CD4-positive, alpha-beta T cell (primary cell): ENCODE measurements at regions not wholly inside any gene's neighbourhood (a gene's known extent, or its start where the extent isn't known, plus 50 kb on each side); places are given as distances from the start of the nearest gene placed in this dataset.
"Not testable (repeated sequence)": the region's sequence is repeated elsewhere in the genome, so short reads cannot be mapped to it uniquely, and the experiment has no call there.

Experiments used
- ATAC-seq: fragments of 200-7000 bp; cut with Tn5 transposase; one replicate; pipeline ENCODE4 v1.10.0; 2022; ENCODE audit warnings: mild to moderate bottlenecking; ENCODE audit not compliant: poor library complexity
- CTCF ChIA-PET: fragments of 350-600 bp; sonication (Branson Sonifier 250); formaldehyde crosslinking; loops from one replicate; lab custom pipeline; 2021; ENCODE audit warnings: antibody characterized with exemption, inconsistent platforms; lab: Charles Lee
- POLR2A ChIA-PET: fragments of 350-600 bp; sonication (Branson Sonifier 250); formaldehyde crosslinking; loops from one replicate; lab custom pipeline; 2021; ENCODE audit warnings: antibody characterized with exemption, inconsistent platforms; lab: Charles Lee
- DNase-seq, 14 experiments: peaks; one replicate each; pipeline ENCODE4 v3.0.0-alpha.2; 2013 to 2020; ENCODE audit warnings: mixed read lengths in 2 of 14
- H3K27ac ChIP-seq, 2 donors: one replicate each; pipeline versions ENCODE4 v1.5.1 to v1.7.0; 2013; ENCODE audit warnings: low read length in 2 of 2, low read depth in 1 of 2, mild to moderate bottlenecking in 1 of 2
- H3K27me3 ChIP-seq, 2 experiments: 1 replicate in 1 of 2; 2 replicates in 1 of 2; pipeline versions ENCODE4 v1.6.1 to v1.7.0; 2013; ENCODE audit warnings: low read length in 2 of 2, control low read depth in 1 of 2, mild to moderate bottlenecking in 1 of 2, moderate library complexity in 1 of 2; ENCODE audit not compliant: insufficient read depth in 2 of 2, control insufficient read depth in 1 of 2
- H3K36me3 ChIP-seq: one replicate; pipeline ENCODE4 v1.6.1; 2013; ENCODE audit warnings: low read length, control low read depth; ENCODE audit not compliant: insufficient read depth
- H3K4me1 ChIP-seq: one replicate; pipeline ENCODE4 v1.6.1; 2013; ENCODE audit warnings: low read length, control low read depth; ENCODE audit not compliant: insufficient read depth
- H3K4me3 ChIP-seq: one replicate; pipeline ENCODE4 v1.5.1; 2013; ENCODE audit warnings: mild to moderate bottlenecking, low read length, moderate library complexity
- H3K9me3 ChIP-seq, 2 experiments: 1 replicate in 1 of 2; 2 replicates in 1 of 2; pipeline versions ENCODE4 v1.6.1 to v1.7.0; 2013; ENCODE audit warnings: low read length in 2 of 2, mild to moderate bottlenecking in 2 of 2, control low read depth in 1 of 2, moderate library complexity in 1 of 2; ENCODE audit not compliant: control insufficient read depth in 1 of 2, insufficient read depth in 1 of 2
- H3K27ac Mint-ChIP-seq: one replicate; pipeline ENCODE4 v1.8.0; 2020; ENCODE audit warnings: mixed read lengths
- H3K27me3 Mint-ChIP-seq: one replicate; pipeline ENCODE4 v1.8.0; 2021; ENCODE audit warnings: mixed read lengths
- H3K36me3 Mint-ChIP-seq: one replicate; pipeline ENCODE4 v1.8.0; 2021; ENCODE audit warnings: low read depth, mixed read lengths
- H3K4me1 Mint-ChIP-seq: one replicate; pipeline ENCODE4 v1.8.0; 2021; ENCODE audit warnings: low read depth, mixed read lengths
- H3K4me3 Mint-ChIP-seq: one replicate; pipeline ENCODE4 v1.8.0; 2020; ENCODE audit warnings: mild to moderate bottlenecking, mixed read lengths
- H3K9me3 Mint-ChIP-seq: one replicate; pipeline ENCODE4 v1.8.0; 2020; ENCODE audit warnings: mixed read lengths
- intact Hi-C, 2 experiments: fragments of 100-400 bp; cut with DNase I in 1 of 2; cut with micrococcal nuclease in 1 of 2; formaldehyde crosslinking; loops; one replicate each; pipeline versions ENCODE4 v1.15.1 to v1.9.0; 2023 to 2025; cut with DNase I, micrococcal nuclease
- TF ChIP-seq, protein P1 (sequence below): fragments of 200-600 bp; IDR thresholded peaks from one replicate; pipeline ENCODE4 v1.8.0; 2022; ENCODE audit warnings: antibody characterized with exemption, mild to moderate bottlenecking

DNA sequence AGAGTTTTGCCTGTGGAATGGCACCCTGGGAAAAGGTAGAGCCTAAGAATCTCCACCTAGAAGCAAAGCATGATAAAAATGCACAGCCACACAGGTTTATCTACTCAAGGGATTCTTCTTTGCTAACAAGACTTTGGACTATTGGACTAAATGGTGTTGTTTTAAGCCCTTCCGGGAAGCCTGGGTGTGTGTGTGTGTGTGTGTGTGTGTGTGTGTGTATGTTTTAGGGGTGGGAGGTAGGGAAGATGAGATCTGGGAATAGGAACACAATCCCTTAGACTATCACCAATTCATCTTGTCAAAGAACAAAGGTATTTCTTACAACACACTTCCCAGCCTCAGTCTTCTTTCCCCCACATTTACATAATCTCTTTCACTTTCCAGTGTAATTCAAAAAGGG, 327.5 kb upstream of the FGF16 start:
- Histone ChIP-seq H3K27ac (no peak overlapping the region), H3K4me1 (no peaks in the 10 kb centered on the region), H3K27me3 (no peaks in the 10 kb centered on the region), H3K4me3 (no peak overlapping the region), H3K36me3 (no peaks in the 10 kb centered on the region), H3K9me3 (no peaks in the 10 kb centered on the region)
- no peak overlapping the region for H3K27ac Mint-ChIP-seq
- no peaks in the 10 kb centered on the region for H3K27me3 Mint-ChIP-seq
- ATAC-seq (no peak), DNase-seq (no peak)
- H3K4me3 Mint-ChIP-seq = no peak overlapping the region
- TF ChIP-seq, protein P1, sequence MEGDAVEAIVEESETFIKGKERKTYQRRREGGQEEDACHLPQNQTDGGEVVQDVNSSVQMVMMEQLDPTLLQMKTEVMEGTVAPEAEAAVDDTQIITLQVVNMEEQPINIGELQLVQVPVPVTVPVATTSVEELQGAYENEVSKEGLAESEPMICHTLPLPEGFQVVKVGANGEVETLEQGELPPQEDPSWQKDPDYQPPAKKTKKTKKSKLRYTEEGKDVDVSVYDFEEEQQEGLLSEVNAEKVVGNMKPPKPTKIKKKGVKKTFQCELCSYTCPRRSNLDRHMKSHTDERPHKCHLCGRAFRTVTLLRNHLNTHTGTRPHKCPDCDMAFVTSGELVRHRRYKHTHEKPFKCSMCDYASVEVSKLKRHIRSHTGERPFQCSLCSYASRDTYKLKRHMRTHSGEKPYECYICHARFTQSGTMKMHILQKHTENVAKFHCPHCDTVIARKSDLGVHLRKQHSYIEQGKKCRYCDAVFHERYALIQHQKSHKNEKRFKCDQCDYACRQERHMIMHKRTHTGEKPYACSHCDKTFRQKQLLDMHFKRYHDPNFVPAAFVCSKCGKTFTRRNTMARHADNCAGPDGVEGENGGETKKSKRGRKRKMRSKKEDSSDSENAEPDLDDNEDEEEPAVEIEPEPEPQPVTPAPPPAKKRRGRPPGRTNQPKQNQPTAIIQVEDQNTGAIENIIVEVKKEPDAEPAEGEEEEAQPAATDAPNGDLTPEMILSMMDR = no peak
- ChIA-PET CTCF (no interaction called here), POLR2A (no interaction called here)
- intact Hi-C loops = no loop called here
- no peaks in the 10 kb centered on the region for H3K4me1 Mint-ChIP-seq
- H3K36me3 Mint-ChIP-seq = no peaks in the 10 kb centered on the region
- no peaks in the 10 kb centered on the region for H3K9me3 Mint-ChIP-seq

DNA sequence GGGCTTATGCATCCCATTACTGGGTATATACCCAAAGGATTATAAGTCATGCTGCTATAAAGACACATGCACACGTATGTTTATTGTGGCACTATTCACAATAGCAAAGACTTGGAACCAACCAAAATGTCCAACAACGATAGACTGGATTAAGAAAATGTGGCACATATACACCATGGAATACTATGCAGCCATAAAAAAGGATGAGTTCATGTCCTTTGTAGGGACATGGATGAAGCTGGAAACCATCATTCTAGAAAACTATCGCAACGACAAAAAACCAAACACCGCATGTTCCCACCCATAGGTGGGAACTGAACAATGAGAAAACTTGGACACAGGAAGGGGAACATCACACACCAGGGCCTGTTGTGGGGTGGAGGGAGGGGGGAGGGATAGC, 323.3 kb upstream of the FGF16 start:
- intact Hi-C loops, H3K4me1 Mint-ChIP-seq, H3K4me3 Mint-ChIP-seq, H3K27ac ChIP-seq, H3K36me3 ChIP-seq, H3K27me3 ChIP-seq, H3K4me3 ChIP-seq, DNase-seq, H3K27ac Mint-ChIP-seq, POLR2A ChIA-PET, H3K9me3 Mint-ChIP-seq, ATAC-seq, H3K9me3 ChIP-seq, H3K27me3 Mint-ChIP-seq, CTCF ChIA-PET, H3K36me3 Mint-ChIP-seq, H3K4me1 ChIP-seq: not testable (repeated sequence)

DNA sequence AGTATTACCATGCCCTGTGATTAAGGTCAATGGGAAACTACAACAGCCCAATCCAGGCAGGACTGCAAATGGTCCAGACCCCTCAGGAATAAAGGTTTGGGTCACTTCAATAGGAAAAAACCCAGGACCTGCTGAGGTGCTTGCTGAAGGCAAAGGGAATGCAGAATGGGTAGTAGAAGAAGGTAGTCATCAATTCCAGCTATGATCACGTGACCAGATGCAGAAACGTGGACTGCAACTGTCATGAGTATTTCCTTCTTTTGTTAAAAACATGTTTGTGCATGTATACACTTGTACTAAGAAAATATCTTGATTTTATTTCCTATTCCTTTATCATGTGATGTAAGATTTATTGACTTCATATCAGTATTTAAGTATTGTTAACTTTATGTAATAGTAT, 319.6 kb upstream of the FGF16 start:
- H3K4me1 ChIP-seq, H3K27ac Mint-ChIP-seq, intact Hi-C loops, POLR2A ChIA-PET, H3K27me3 ChIP-seq, DNase-seq, H3K4me3 ChIP-seq, H3K9me3 Mint-ChIP-seq, CTCF ChIA-PET, H3K36me3 Mint-ChIP-seq, ATAC-seq, H3K27ac ChIP-seq, H3K36me3 ChIP-seq, H3K27me3 Mint-ChIP-seq, H3K4me1 Mint-ChIP-seq, H3K4me3 Mint-ChIP-seq, H3K9me3 ChIP-seq: not testable (repeated sequence)

DNA sequence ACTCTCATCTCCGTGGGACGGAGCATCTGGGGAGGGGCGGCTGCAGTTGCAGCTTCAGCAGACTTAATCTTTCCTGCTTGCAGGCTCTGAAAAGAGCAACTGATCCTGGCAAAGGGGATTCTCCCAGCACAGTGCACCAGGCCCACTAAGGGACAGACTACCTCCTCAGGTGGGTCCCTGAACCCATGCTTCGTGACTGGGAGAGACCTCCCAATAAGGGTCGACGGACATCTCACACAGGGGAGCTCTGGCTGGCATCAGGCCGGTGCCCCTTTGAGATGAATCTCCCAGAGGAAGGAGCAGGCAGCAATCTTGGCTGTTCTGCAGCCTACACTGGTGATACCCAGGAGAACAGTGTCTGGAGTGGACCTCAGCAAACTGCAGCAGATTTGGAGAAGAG, 303.3 kb upstream of the FGF16 start:
- CTCF ChIA-PET = no interaction called here
- H3K27me3 ChIP-seq = no peaks in the 10 kb centered on the region

More for the DNA sequence above, 303.3 kb upstream of the FGF16 start:
- Mint-ChIP-seq H3K27me3 (no peaks in the 10 kb centered on the region), H3K27ac (no peak overlapping the region), H3K9me3 (peaks cover 9% of the 10 kb centered on the region), H3K4me3 (no peak overlapping the region), H3K4me1 (no peaks in the 10 kb centered on the region), H3K36me3 (no peaks in the 10 kb centered on the region)
- Histone ChIP-seq H3K4me1 (no peaks in the 10 kb centered on the region), H3K9me3 (peaks cover 0 to 4% of the 10 kb centered on the region in 2 experiments), H3K4me3 (no peak overlapping the region), H3K27ac (no peak overlapping the region), H3K36me3 (no peaks in the 10 kb centered on the region)
- no peak for DNase-seq
- intact Hi-C loops = no loop called here
- POLR2A ChIA-PET = no interaction called here
- TF ChIP-seq, protein P1 = no peak
- ATAC-seq = no peak
